OCI-LY1 (cell line): ENCODE measurements at regions not wholly inside any gene's neighbourhood (a gene's known extent, or its start where the extent isn't known, plus 50 kb on each side); places are given as distances from the start of the nearest gene placed in this dataset.

Source experiments
- H2AFZ ChIP-seq: fragments of 200-600 bp; sonication (generic), shearing (Covaris generic); 2 replicates; pipeline ENCODE4 v1.6.0; 2014; ENCODE audit warnings: antibody characterized with exemption, mild to moderate bottlenecking, low read length
- H3F3A ChIP-seq: fragments of 200-600 bp; sonication (generic), shearing (Covaris generic); 2 replicates; pipeline ENCODE4 v1.6.0; 2014; ENCODE audit warnings: mild to moderate bottlenecking, antibody characterized with exemption, low read length, moderate library complexity; ENCODE audit not compliant: insufficient read depth
- H3K27ac ChIP-seq: fragments of 200-600 bp; sonication (generic); 2 replicates; pipeline ENCODE4 v1.5.1; 2014; ENCODE audit warnings: low read length, mixed run types, mild to moderate bottlenecking, low read depth; ENCODE audit not compliant: poor library complexity, severe bottlenecking
- H3K27me3 ChIP-seq: fragments of 200-600 bp; sonication (generic); 2 replicates; pipeline ENCODE4 v1.6.0; 2014; ENCODE audit warnings: antibody characterized with exemption, mild to moderate bottlenecking, low read length, moderate library complexity; ENCODE audit not compliant: insufficient read depth
- H3K36me3 ChIP-seq: fragments of 200-600 bp; sonication (generic); 2 replicates; pipeline ENCODE4 v1.6.1; 2014; ENCODE audit warnings: mild to moderate bottlenecking, antibody characterized with exemption, low read length, moderate library complexity, mixed read lengths; ENCODE audit not compliant: insufficient read depth
- H3K4me1 ChIP-seq: fragments of 200-600 bp; sonication (generic); 2 replicates; pipeline ENCODE4 v1.5.1; 2014; ENCODE audit warnings: mild to moderate bottlenecking, low read length, moderate library complexity; ENCODE audit not compliant: insufficient read depth, severe bottlenecking
- H3K4me2 ChIP-seq: fragments of 200-600 bp; sonication (generic), shearing (Covaris generic); 2 replicates; pipeline ENCODE4 v1.6.1; 2014; ENCODE audit warnings: low read length
- H3K4me3 ChIP-seq: fragments of 200-600 bp; sonication (generic); 2 replicates; pipeline ENCODE4 v1.5.1; 2014; ENCODE audit warnings: low read length, low read depth, mild to moderate bottlenecking, mixed read lengths; ENCODE audit not compliant: poor library complexity, severe bottlenecking
- H3K79me2 ChIP-seq: fragments of 200-600 bp; shearing (Covaris generic); 2 replicates; pipeline ENCODE4 v1.6.1; 2016; ENCODE audit warnings: mixed run types, low read length, mixed read lengths; ENCODE audit not compliant: insufficient read depth
- H3K9ac ChIP-seq: fragments of 200-600 bp; sonication (generic), shearing (Covaris generic); 2 replicates; pipeline ENCODE4 v1.6.1; 2014; ENCODE audit warnings: mild to moderate bottlenecking, low read length, mixed read lengths
- H3K9me2 ChIP-seq: fragments of 200-600 bp; sonication (generic), shearing (Covaris generic); 2 replicates; pipeline ENCODE4 v1.6.1; 2014; ENCODE audit warnings: low read depth, mild to moderate bottlenecking, low read length, mixed read lengths
- H3K9me3 ChIP-seq: fragments of 200-600 bp; shearing (Covaris generic); 2 replicates; pipeline ENCODE4 v1.6.1; 2014; ENCODE audit warnings: low read length, mixed read lengths
- H4K20me1 ChIP-seq: fragments of 200-600 bp; sonication (generic), shearing (Covaris generic); 2 replicates; pipeline ENCODE4 v1.6.0; 2016; ENCODE audit warnings: mild to moderate bottlenecking, low read length; ENCODE audit not compliant: insufficient read depth
- EZH2 ChIP-seq: fragments of 200-600 bp; sonication (generic), shearing (Covaris generic); IDR thresholded peaks from 2 replicates; pipeline ENCODE4 v1.8.0; 2017; ENCODE audit warnings: borderline replicate concordance, mixed run types, mild to moderate bottlenecking, antibody characterized with exemption, low read length, moderate library complexity, mixed read lengths
- TF ChIP-seq, protein P1 (sequence below): fragments of 200-600 bp; sonication (generic), shearing (Covaris generic); IDR thresholded peaks from 2 replicates; pipeline ENCODE4 v1.5.1; 2017; ENCODE audit warnings: mild to moderate bottlenecking, antibody characterized with exemption, low read length, moderate library complexity, mixed read lengths

DNA sequence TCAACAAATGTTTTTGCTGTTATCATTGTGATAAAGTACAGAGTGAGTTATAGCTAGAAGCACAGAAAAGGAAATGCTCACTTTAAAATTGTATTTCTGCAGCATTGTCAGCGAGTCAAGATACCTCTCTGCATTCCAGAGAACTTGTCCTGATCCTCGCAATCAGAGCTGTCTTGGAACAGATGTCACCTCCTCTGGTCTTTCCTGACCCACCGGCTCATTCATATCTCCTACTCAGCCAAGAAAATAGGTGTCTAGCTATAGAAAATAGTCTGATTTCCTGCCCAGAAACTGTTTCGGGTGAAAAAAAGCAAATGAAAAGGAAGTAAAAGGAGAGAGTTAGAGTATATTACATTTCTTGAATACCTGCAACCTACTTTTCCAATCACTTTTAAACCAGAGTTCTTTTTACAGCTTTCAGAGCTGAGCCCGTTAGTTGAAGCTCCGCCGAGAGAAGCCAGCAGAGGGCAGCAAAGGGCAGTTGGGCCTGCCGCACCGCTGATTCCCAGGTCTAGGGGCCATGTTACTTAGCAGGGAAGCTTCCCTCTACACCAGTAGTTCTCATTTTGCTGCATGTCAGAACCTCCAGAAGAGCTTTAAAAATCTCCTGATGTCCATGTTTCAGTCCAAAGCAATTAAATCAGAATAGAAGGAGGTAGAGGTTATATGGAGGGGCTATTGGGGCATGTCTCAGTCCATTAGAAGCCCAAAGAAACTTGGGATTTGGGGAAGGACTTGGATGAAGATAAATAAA, 185.7 kb upstream of the THRB start:
- Histone ChIP-seq H3F3A (no peaks in the 10 kb centered on the region), H3K36me3 (no peaks in the 10 kb centered on the region), H2AFZ (no peak overlapping the region), H3K9me3 (no peaks in the 10 kb centered on the region), H3K4me3 (no peak overlapping the region), H3K4me2 (no peak overlapping the region), H3K79me2 (no peaks in the 10 kb centered on the region), H3K27me3 (no peaks in the 10 kb centered on the region), H4K20me1 (no peaks in the 10 kb centered on the region), H3K27ac (no peak overlapping the region), H3K9me2 (no peaks in the 10 kb centered on the region), H3K9ac (no peak overlapping the region), H3K4me1 (no peaks in the 10 kb centered on the region)
- no peak for TF ChIP-seq EZH2
- TF ChIP-seq, protein P1, sequence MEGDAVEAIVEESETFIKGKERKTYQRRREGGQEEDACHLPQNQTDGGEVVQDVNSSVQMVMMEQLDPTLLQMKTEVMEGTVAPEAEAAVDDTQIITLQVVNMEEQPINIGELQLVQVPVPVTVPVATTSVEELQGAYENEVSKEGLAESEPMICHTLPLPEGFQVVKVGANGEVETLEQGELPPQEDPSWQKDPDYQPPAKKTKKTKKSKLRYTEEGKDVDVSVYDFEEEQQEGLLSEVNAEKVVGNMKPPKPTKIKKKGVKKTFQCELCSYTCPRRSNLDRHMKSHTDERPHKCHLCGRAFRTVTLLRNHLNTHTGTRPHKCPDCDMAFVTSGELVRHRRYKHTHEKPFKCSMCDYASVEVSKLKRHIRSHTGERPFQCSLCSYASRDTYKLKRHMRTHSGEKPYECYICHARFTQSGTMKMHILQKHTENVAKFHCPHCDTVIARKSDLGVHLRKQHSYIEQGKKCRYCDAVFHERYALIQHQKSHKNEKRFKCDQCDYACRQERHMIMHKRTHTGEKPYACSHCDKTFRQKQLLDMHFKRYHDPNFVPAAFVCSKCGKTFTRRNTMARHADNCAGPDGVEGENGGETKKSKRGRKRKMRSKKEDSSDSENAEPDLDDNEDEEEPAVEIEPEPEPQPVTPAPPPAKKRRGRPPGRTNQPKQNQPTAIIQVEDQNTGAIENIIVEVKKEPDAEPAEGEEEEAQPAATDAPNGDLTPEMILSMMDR, result peak; percentile 84

DNA sequence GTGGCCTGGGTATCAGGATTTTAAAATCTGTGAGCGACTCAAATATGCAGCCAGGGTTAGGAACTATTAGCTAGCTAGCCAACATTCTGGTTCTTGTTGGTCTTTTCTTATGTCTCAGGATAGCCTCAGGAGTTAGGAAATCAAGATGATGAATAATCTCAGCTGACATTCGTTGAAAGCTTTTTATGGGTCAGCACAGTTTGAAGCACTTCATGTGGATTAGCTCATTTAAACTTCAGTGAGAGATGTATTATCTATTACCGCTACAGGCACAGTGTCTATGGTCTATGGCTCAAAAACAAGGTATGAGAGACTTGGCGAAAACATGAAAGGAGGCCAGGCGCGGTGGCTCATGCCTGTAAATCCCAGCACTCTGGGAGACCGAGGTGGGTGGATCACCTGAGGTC, 187.5 kb upstream of the THRB start:
- Histone ChIP-seq H3K4me2 (no peak overlapping the region), H3K27me3 (no peaks in the 10 kb centered on the region), H4K20me1 (no peaks in the 10 kb centered on the region), H3K36me3 (no peaks in the 10 kb centered on the region), H3K27ac (no peak overlapping the region), H3K9me3 (no peaks in the 10 kb centered on the region), H3F3A (no peaks in the 10 kb centered on the region), H2AFZ (no peak overlapping the region), H3K4me1 (no peaks in the 10 kb centered on the region), H3K79me2 (no peaks in the 10 kb centered on the region), H3K9ac (no peak overlapping the region), H3K9me2 (no peaks in the 10 kb centered on the region), H3K4me3 (no peak overlapping the region)
- TF ChIP-seq, protein P1, result no peak

DNA sequence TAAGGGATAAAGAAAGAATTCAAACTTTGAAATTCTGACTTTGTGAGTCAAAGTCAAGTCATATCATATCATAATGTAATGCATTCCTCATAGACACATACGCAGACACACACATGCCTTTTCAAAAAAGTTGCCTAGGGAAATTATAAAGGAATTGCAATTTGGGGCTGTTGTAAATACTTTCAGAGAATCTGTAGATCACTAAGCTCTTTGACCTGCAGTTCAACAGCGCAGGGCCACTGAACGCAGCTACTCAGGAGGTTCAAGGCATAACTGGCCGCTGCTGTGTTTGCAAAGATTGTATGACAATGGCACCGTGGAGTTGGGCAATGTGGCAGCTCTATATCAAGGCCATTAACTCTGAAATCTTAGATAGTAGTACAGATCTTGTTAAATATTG, 188.4 kb upstream of the THRB start:
- Histone ChIP-seq H3K79me2 (no peaks in the 10 kb centered on the region), H3K4me3 (no peak overlapping the region), H3K4me2 (no peak overlapping the region)

More for the DNA sequence above, 188.4 kb upstream of the THRB start:
- Histone ChIP-seq H3K9me2 (no peaks in the 10 kb centered on the region), H3K9me3 (no peaks in the 10 kb centered on the region), H3F3A (no peaks in the 10 kb centered on the region), H3K4me1 (no peaks in the 10 kb centered on the region), H3K27me3 (no peaks in the 10 kb centered on the region), H4K20me1 (no peaks in the 10 kb centered on the region), H2AFZ (no peak overlapping the region), H3K36me3 (no peaks in the 10 kb centered on the region), H3K27ac (no peak overlapping the region), H3K9ac (no peak overlapping the region)
- TF ChIP-seq, protein P1, result no peak
- no peak for TF ChIP-seq EZH2
